ENCODE measurements at regions not wholly inside any gene's neighbourhood (a gene's known extent, or its start where the extent isn't known, plus 50 kb on each side); places are given as distances from the start of the nearest gene placed in this dataset.

DNA sequence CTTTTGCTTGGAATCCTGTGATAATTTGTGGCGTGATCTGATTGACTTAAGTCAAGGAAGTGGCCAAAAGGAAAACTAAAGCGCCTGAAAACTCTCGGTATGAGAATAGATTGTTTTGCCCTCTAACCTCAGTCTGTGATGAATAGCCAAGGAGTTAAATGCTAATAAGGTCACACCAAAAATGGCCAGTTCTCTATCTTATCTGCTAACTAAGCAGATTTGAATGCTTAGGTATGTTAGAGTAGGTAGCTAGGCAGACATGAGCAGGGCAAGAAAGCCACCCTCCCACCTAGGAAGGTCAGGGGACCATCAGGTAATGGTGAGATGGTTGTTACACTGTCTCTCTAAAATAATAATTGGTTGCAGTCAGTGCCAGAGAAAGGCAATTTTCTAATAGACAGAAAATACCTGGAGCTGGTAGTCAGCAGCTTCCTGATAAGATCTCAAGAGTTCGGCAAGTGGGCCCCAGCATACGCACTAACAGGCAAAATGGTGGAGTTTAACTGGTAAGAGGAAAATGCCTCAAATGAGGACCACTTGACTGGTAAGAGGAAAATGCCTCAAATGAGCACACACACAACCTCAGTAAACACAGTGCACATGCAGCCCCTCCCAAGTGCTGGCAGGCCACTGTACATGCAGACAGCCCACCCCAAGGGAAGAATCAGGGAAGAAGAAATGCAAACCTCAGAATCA lies 468.4 kb downstream of the MBD2 start:
- Histone ChIP-seq H4K5ac (ENCODE audit: low read depth, low read length) (no peak overlapping the region), H4K20me1 (ENCODE audit: insufficient read depth, low read length) (no peaks in the 10 kb centered on the region), H3K27ac (ENCODE audit: insufficient read depth, low read length) (no peak overlapping the region), H3K79me1 (ENCODE audit: low read depth in 1 of 2, low read length in 2 of 2) (no peaks in the 10 kb centered on the region), H3K56ac (ENCODE audit: extremely low read depth, insufficient read depth, low read length) (no peak overlapping the region), H3K9me3 (ENCODE audit: control insufficient read depth, insufficient read depth, low read length) (peaks cover 18% of the 10 kb centered on the region), H2AK5ac (ENCODE audit: low read depth, low read length) (no peak overlapping the region), H2BK15ac (ENCODE audit: low read depth, low read length) (no peak overlapping the region), H3K4me2 (ENCODE audit: low read depth, low read length) (no peak overlapping the region), H4K91ac (ENCODE audit: insufficient read depth, low read depth, low read length) (no peak overlapping the region), H3K27me3 (ENCODE audit: control insufficient read depth, insufficient read depth, low read length) (no peaks in the 10 kb centered on the region), H3K9ac (ENCODE audit: low read depth, low read length) (no peak overlapping the region), H3K36me3 (ENCODE audit: control insufficient read depth, insufficient read depth, low read length) (no peaks in the 10 kb centered on the region), H2BK120ac (ENCODE audit: low read depth, low read length) (no peak overlapping the region), H3K18ac (ENCODE audit: low read depth, low read length) (no peak overlapping the region), H2BK20ac (ENCODE audit: low read depth, low read length) (no peak overlapping the region), H2AK9ac (replicated peaks; ENCODE audit: low read depth, low read length, poor library complexity) (no peak overlapping the region), H3K4me1 (ENCODE audit: control insufficient read depth, insufficient read depth, low read length) (no peaks in the 10 kb centered on the region), H2AFZ (replicated peaks; ENCODE audit: low read length, poor library complexity) (no peak overlapping the region), H3K14ac (replicated peaks; ENCODE audit: low read depth, low read length) (no peak overlapping the region), H3K4me3 (ENCODE audit: insufficient read depth, low read depth, low read length) (no peak overlapping the region), H3K9me1 (ENCODE audit: insufficient read depth, low read length) (no peaks in the 10 kb centered on the region), H3K4ac (ENCODE audit: low read depth, low read length) (no peak overlapping the region), H4K8ac (ENCODE audit: low read depth in 2 of 2, low read length in 2 of 2) (no peak overlapping the region), H3K23ac (ENCODE audit: low read depth, low read length) (no peak overlapping the region), H2BK5ac (ENCODE audit: low read depth, low read length, poor library complexity, severe bottlenecking) (no peak overlapping the region)
- intact Hi-C loops (cut with micrococcal nuclease) (no loop called here), dilution Hi-C loops (cut with HindIII; ENCODE audit: low sequenced_read_pairs, unreplicated experiment) (no loop called here), in situ Hi-C loops (cut with MboI; ENCODE audit: low sequenced_read_pairs) (no loop called here)
- 60% methylated on average over 2 of the region's 5 CpGs; no CpG with 5 or more reads in 1 of the 2 experiments for WGBS, 2 experiments (ENCODE audit: extremely low coverage in 2 of 2, insufficient read length in 1 of 2)
- POLR2A ChIA-PET (ENCODE audit: unreplicated experiment), result no interaction called here
- ATAC-seq (ENCODE audit: low read depth), result no peak
- no TSS peak for BruUV-seq (replicated peaks)
- no peak for TF ChIP-seq RAD21 (IDR thresholded peaks at IDR 0.05; ENCODE audit: low read length)
- no peak for TF ChIP-seq FOS (IDR thresholded peaks at IDR 0.05; ENCODE audit: low read depth, low read length)
- peak; percentile 40 for TF ChIP-seq MAFK (IDR thresholded peaks at IDR 0.05; ENCODE audit: low read depth, low read length)
- CTCF ChIA-PET, result no interaction called here
- DNase-seq, result no peak

Measured in IMR-90 (cell line).